Smooth muscle cell (in vitro differentiated cells): ENCODE measurements at regions not wholly inside any gene's neighbourhood (a gene's known extent, or its start where the extent isn't known, plus 50 kb on each side); places are given as distances from the start of the nearest gene placed in this dataset.

Experiments
- DNase-seq: peaks from one replicate; lab custom pipeline; 2025; ENCODE audit not compliant: unreplicated experiment; lab: John Stamatoyannopoulos, UW
- H2AFZ ChIP-seq: fragments of 200-600 bp; sonication (generic); 2 replicates; pipeline ENCODE4 v1.6.0; 2016; ENCODE audit warnings: antibody characterized with exemption, low read depth, mild to moderate bottlenecking
- H3F3A ChIP-seq: fragments of 200-600 bp; sonication (generic); 2 replicates; pipeline ENCODE4 v1.6.0; 2017; ENCODE audit warnings: antibody characterized with exemption, low read depth
- H3K27ac ChIP-seq: fragments of 200-600 bp; sonication (generic); 2 replicates; pipeline ENCODE4 v1.5.1; 2016; ENCODE audit warnings: low read depth, mild to moderate bottlenecking
- H3K27me3 ChIP-seq: fragments of 200-600 bp; sonication (generic); 2 replicates; pipeline ENCODE4 v1.6.1; 2016; ENCODE audit warnings: low read depth, mild to moderate bottlenecking
- H3K36me3 ChIP-seq: fragments of 200-600 bp; sonication (generic); 2 replicates; pipeline ENCODE4 v1.5.1; 2016; ENCODE audit warnings: low read depth
- H3K4me1 ChIP-seq: fragments of 200-600 bp; sonication (generic); 2 replicates; pipeline ENCODE4 v1.5.1; 2016; ENCODE audit warnings: low read depth
- H3K4me2 ChIP-seq: fragments of 200-600 bp; sonication (generic); 2 replicates; pipeline ENCODE4 v1.6.0; 2016; ENCODE audit warnings: mild to moderate bottlenecking
- H3K4me3 ChIP-seq: fragments of 200-600 bp; sonication (generic); 2 replicates; pipeline ENCODE4 v1.5.1; 2016; ENCODE audit warnings: mild to moderate bottlenecking
- H3K79me2 ChIP-seq: fragments of 200-600 bp; sonication (generic); 2 replicates; pipeline ENCODE4 v1.6.0; 2016; ENCODE audit warnings: low read depth, mild to moderate bottlenecking
- H3K9ac ChIP-seq: fragments of 200-600 bp; sonication (generic); 2 replicates; pipeline ENCODE4 v1.6.0; 2016; ENCODE audit warnings: low read depth
- H3K9me3 ChIP-seq: fragments of 200-600 bp; sonication (generic); replicated peaks from 2 replicates; pipeline ENCODE4 v1.5.1; 2016; ENCODE audit warnings: low read depth
- H4K20me1 ChIP-seq: fragments of 200-600 bp; sonication (generic); 2 replicates; pipeline ENCODE4 v1.6.0; 2016; ENCODE audit warnings: low read depth
- CTCF ChIP-seq: fragments of 200-600 bp; sonication (generic); IDR thresholded peaks from 2 replicates; pipeline ENCODE4 v1.5.1; 2017; ENCODE audit warnings: borderline replicate concordance, mild to moderate bottlenecking, antibody characterized with exemption; ENCODE audit not compliant: insufficient read depth, poor library complexity, severe bottlenecking
- WGBS: methylation state at CpG from one replicate; pipeline ENCODE4 v1.1.7; 2016; ENCODE audit warnings: low lambda C conversion rate; 5-methylcytosine and 5-hydroxymethylcytosine counted together

GRCh38 chr5:23330726-23331125, 176.7 kb upstream of the PRDM9 start:
- H3K9ac ChIP-seq: no peak overlapping the region
- TF ChIP-seq CTCF: no peak
- H3K9me3 ChIP-seq: no peaks in the 10 kb centered on the region
- H3K4me2 ChIP-seq: no peak overlapping the region
- DNase-seq: no peak
- H2AFZ ChIP-seq: no peak overlapping the region
- H3K4me3 ChIP-seq: no peak overlapping the region
- H3K27ac ChIP-seq: no peak overlapping the region
- H4K20me1 ChIP-seq: no peaks in the 10 kb centered on the region
- 48% methylated on average over 3 of the region's 3 CpGs for WGBS
- H3K4me1 ChIP-seq: no peaks in the 10 kb centered on the region
- no peaks in the 10 kb centered on the region for H3K79me2 ChIP-seq
- no peaks in the 10 kb centered on the region for H3K36me3 ChIP-seq
- H3K27me3 ChIP-seq: no peaks in the 10 kb centered on the region
- no peaks in the 10 kb centered on the region for H3F3A ChIP-seq

GRCh38 chr5:23319901-23320300, 187.5 kb upstream of the PRDM9 start:
- no peaks in the 10 kb centered on the region for H3K9me3 ChIP-seq
- no peaks in the 10 kb centered on the region for H3F3A ChIP-seq
- no peak overlapping the region for H3K27ac ChIP-seq
- H3K9ac ChIP-seq: no peak overlapping the region
- no peak overlapping the region for H2AFZ ChIP-seq
- H3K27me3 ChIP-seq: no peaks in the 10 kb centered on the region
- no peak overlapping the region for H3K4me2 ChIP-seq
- H3K36me3 ChIP-seq: no peaks in the 10 kb centered on the region
- H3K79me2 ChIP-seq: no peaks in the 10 kb centered on the region
- no peaks in the 10 kb centered on the region for H3K4me1 ChIP-seq
- DNase-seq: no peak
- TF ChIP-seq CTCF: no peak
- WGBS: 95% methylated on average over 3 of the region's 3 CpGs
- H4K20me1 ChIP-seq: no peaks in the 10 kb centered on the region
- no peak overlapping the region for H3K4me3 ChIP-seq

- Histone ChIP-seq H4K20me1 (no peaks in the 10 kb centered on the region), H3F3A (no peaks in the 10 kb centered on the region), H2AFZ (no peak overlapping the region), H3K4me1 (no peaks in the 10 kb centered on the region), H3K27me3 (no peaks in the 10 kb centered on the region), H3K27ac (no peak overlapping the region), H3K79me2 (no peaks in the 10 kb centered on the region), H3K9ac (no peak overlapping the region), H3K4me2 (no peak overlapping the region), H3K4me3 (no peak overlapping the region), H3K9me3 (no peaks in the 10 kb centered on the region), H3K36me3 (no peaks in the 10 kb centered on the region)
- no peak for TF ChIP-seq CTCF
- no peak for DNase-seq
- 97% methylated on average over 2 of the region's 2 CpGs for WGBS
Observed at GRCh38 chr5:23318960-23319359, 188.4 kb upstream of the PRDM9 start.

GRCh38 chr5:23318166-23318565, 189.2 kb upstream of the PRDM9 start:
- no peaks in the 10 kb centered on the region for H3K27me3 ChIP-seq
- no peaks in the 10 kb centered on the region for H3F3A ChIP-seq
- H3K4me3 ChIP-seq: no peak overlapping the region
- TF ChIP-seq CTCF: no peak
- H3K9ac ChIP-seq: no peak overlapping the region
- no peaks in the 10 kb centered on the region for H3K4me1 ChIP-seq
- no peaks in the 10 kb centered on the region for H3K9me3 ChIP-seq
- H3K27ac ChIP-seq: no peak overlapping the region
- no peaks in the 10 kb centered on the region for H4K20me1 ChIP-seq
- H3K79me2 ChIP-seq: no peaks in the 10 kb centered on the region
- H3K36me3 ChIP-seq: no peaks in the 10 kb centered on the region
- no peak overlapping the region for H2AFZ ChIP-seq
- WGBS: 97% methylated on average over 1 of the region's 1 CpG
- no peak for DNase-seq
- H3K4me2 ChIP-seq: no peak overlapping the region
